HG03565 (cell line): ENCODE measurements at regions not wholly inside any gene's neighbourhood (a gene's known extent, or its start where the extent isn't known, plus 50 kb on each side); places are given as distances from the start of the nearest gene placed in this dataset.
"Not testable (repeated sequence)": the region's sequence is repeated elsewhere in the genome, so short reads cannot be mapped to it uniquely, and the experiment has no call there.

Experiments
- ATAC-seq: cut with Tn5 transposase; IDR thresholded peaks from one replicate; pipeline ENCODE4 v1.9.1; 2021; ENCODE audit warnings: mild to moderate bottlenecking, moderate library complexity; ENCODE audit not compliant: unreplicated experiment

- no peak for ATAC-seq
Measured at GRCh38 chr12:80045594-80045993, 53.7 kb upstream of the OTOGL start.

DNA sequence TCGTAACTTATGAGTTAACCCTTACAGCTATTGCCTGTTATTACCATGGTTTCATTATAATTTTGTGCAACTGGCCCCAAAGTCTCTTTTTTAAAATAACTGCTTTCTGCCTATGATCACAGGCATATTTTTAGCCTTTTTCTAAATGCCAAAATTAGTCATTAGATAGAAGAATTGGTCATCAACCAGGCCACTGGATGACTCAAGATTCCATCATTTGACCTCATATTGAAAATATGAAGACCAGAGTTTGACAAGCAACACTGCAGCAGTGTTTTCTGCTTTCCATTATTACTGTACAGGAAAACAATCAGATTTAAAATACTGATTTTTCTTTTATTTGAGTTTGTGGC, 54.7 kb upstream of the OTOGL start:
- ATAC-seq: peak; percentile 68

GRCh38 chr12:80041692-80042091, 57.6 kb upstream of the OTOGL start:
- ATAC-seq: no peak

DNA sequence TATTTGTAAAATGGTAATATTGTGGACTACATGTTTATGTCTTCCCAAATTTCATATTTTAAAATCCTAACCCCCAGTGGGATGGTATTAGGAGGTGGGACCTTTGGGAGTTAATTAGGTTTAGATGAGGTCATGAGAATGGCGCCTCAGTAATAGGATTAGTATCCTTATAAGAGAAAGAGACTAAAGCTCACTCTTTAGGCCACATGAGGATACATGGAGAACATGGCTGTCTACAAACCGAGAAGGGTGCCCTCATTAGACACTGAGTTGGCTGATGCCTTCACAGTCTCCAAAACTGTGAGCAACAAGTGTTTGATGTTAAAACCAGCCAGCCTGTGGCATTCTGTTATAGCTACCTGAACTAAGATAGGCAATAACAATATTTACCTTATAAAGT, 58.3 kb upstream of the OTOGL start:
- ATAC-seq: no peak

GRCh38 chr12:80040075-80040738, 59.1 kb upstream of the OTOGL start:
- ATAC-seq: no peak

DNA sequence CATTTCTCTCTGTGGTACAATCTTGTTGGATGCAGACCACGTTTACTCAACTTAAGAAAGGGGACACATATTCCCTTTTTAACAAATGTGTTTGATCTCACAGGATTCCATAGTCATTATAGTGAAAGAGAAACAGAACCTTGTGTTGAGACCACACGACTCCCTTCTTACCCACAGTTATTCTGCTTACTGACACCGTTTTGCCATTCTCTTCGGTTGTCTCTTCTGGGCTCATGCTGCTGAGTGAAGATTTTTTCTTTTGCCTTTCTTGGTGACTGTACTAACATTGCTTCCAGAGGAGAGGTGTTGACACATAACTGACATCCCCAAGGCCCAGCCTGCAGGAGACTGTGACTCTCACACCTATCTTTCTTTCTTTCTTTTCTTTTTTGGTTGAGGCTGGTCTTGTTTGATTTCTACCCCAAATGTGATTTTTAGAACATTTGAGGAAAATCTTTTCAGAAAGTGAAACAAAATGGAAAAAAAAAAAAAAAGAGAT, 61.2 kb upstream of the OTOGL start:
- no peak for ATAC-seq

GRCh38 chr12:80033448-80033847, 65.9 kb upstream of the OTOGL start:
- no peak for ATAC-seq

GRCh38 chr12:80032946-80033345, 66.4 kb upstream of the OTOGL start:
- no peak for ATAC-seq

GRCh38 chr12:80031229-80031628, 68.1 kb upstream of the OTOGL start:
- no peak for ATAC-seq

GRCh38 chr12:80025638-80026037, 73.7 kb upstream of the OTOGL start:
- no peak for ATAC-seq

- no peak for ATAC-seq
Measured at GRCh38 chr12:80019691-80020090, 79.6 kb upstream of the OTOGL start.

DNA sequence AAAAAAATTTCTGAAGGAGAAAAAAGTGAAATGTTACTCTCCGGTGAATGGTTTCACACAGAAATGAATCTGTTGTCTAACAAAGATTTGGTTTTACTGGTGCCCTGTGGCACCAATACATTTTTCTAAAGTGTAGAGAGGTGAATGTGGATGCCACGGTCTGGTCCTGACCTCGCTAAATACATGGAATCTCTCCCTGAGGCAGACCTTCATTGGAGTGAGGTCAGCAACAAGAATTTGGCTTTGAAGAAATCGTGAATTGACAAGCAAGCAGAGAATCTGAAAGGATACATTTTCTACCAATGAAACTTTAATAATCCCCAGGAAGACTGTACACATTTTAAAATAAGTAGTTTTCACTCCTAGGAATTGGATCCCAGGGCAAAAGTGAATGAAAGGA, 81.2 kb upstream of the OTOGL start:
- ATAC-seq: no peak

- ATAC-seq: no peak
Measured at GRCh38 chr12:80017261-80017870, 82.0 kb upstream of the OTOGL start.

DNA sequence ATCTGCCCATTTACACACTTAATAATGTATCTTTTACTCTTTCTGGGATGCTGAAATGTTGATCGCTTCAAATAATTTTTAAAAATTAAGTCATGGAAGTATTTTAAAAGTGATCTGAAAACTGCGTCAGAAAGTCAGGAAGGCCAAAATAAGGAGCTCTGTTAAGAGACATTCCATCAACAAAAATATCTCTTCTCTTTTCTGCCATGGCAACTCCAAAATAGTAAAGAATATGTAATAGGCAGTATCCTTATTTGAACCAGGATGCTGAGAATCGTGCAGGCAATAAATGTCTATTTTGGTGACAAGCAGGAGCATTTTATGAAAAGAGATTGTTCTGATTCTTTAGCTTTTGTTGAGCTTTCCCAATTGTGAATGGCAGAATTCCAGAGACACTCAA, 81.8 kb upstream of the PPP1R12A start:
- ATAC-seq: no peak

DNA sequence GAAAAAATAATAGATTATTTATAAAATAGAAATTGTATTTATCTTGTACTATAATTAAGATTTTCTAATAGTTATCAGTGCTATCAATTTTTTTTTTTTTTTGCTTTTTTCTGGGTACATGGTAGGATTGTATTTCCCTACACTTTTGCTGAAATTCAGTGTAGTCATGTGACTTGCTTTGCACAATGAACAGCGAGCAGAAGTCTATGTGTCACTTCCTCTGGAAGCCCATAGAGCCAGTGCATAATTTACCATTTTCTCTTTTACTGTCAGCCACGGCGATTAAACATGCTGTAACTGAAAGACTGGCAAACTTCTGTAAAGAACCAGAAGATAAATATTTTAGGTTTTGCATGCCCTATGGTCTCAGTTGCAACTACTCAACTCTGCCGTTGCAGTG, 80.8 kb upstream of the PPP1R12A start:
- ATAC-seq: no peak

- not testable (repeated sequence) for ATAC-seq
Measured at GRCh38 chr12:80003744-80004143, 68.8 kb upstream of the PPP1R12A start.

GRCh38 chr12:80001562-80001961, 66.7 kb upstream of the PPP1R12A start:
- no peak for ATAC-seq

- ATAC-seq: no peak
Measured at GRCh38 chr12:80000831-80001230, 65.9 kb upstream of the PPP1R12A start.

- ATAC-seq: no peak
Measured at GRCh38 chr12:79998554-79998953, 63.7 kb upstream of the PPP1R12A start.

DNA sequence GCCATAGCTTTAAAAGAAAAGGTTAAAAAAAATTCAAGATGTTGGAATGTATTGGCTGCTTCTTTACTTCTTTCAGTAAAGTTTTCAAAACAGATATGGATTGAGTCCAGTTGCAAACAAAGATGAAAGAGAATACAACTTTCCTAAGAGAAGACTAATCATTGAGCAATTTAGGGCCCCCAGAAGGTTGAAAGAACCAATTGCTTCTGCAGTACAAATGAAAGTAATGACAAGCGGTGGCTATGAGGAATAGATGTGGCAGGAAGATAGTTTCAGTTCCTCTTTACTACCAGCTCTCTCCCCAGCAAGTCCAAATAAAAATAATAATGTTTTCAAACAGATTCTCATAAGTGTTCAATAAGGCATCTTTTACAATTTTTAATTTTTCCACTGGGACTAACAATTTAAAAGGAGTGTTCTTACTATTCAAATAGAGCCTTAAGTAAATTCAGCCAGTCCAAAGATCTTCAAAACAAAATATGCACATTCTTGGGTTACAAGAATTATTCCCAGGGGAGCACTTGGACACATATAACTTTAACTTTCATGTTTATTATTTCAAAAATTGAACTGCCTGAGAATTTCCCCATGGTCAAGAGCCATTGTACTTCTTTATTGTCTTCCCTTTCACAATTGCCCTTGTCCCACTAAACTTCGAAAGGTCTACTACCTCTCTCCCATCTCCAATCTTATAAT, 62.3 kb upstream of the PPP1R12A start:
- ATAC-seq: peak; percentile 100

GRCh38 chr12:79995385-79996084, 60.6 kb upstream of the PPP1R12A start:
- ATAC-seq: not testable (repeated sequence)
